AG08396 (cell line): ENCODE measurements at regions not wholly inside any gene's neighbourhood (a gene's known extent, or its start where the extent isn't known, plus 50 kb on each side); places are given as distances from the start of the nearest gene placed in this dataset.
"Not testable (repeated sequence)": the region's sequence is repeated elsewhere in the genome, so short reads cannot be mapped to it uniquely, and the experiment has no call there.

Experiments used
- DNase-seq: peaks from one replicate; pipeline ENCODE4 v3.0.0; 2012; ENCODE audit warnings: low spot score, mixed read lengths

- no peak for DNase-seq
Measured at GRCh38 chr10:130935128-130935439, 376.4 kb downstream of the TCERG1L start.

- no peak for DNase-seq
Measured at GRCh38 chr10:130935897-130936550, 375.5 kb downstream of the TCERG1L start.

DNA sequence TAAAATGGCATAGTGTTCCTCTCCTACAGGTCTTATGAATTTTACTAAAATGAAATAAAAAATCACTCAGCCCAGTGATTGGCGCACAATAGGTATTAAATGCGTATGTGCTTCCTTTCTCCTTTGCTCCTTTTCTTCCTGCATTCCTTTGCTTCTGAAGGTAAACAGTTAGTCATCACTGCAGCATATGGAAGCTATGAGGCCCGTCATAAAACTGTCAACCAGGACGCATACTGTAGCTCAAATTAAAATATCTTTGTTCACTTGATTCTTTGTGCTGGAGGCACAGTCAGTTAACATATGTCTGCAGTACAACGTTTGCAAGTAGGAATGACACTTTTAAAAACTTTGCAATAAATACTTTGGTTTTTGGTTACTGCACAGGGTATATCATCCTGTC lies 374.7 kb downstream of the TCERG1L start:
- no peak for DNase-seq

DNA sequence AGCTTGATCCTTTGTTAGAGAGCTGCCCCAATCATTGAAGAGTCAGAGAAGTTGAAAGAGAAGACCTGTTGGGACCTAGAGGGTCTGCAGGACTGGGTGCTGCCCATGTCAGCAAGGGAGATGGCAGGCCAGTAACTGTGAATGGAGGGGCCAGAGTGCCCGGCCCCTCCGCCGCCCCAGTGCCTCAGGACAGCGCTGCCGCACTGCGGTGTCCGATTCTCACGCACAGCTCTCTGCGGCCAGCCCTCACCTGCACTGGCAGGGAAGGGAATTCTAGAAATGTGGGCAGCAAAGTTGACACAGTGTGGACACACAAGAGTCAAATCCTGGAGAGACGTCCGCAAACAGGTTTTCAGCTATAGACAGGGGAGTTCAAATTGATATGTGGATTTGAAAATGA lies 373.5 kb downstream of the TCERG1L start:
- DNase-seq, result no peak

GRCh38 chr10:130938891-130939290 lies 372.6 kb downstream of the TCERG1L start:
- DNase-seq, result not testable (repeated sequence)

- DNase-seq, result no peak
Measured at GRCh38 chr10:130941886-130942285, 369.6 kb downstream of the TCERG1L start.

DNA sequence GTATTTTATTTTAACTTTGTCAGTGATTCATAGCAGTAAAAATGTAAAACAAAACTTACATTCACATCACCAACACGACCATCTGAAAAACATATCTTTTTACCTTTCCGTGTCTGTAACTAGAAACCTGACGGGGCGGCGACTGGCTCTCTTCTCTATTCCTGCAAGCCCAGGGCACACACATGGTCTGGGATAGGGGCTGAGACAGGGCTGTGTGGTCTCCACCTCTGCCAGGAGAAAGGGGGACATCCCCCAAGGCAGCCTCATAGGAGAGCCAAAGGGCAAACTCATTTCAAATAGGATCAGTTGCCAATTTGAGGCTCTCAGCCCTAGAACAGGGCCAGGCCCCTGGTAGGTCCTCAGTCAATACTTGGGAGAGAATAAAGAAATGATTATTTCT lies 359.4 kb downstream of the TCERG1L start:
- no peak for DNase-seq

- DNase-seq, result no peak
Measured at GRCh38 chr10:130954326-130954905, 357.1 kb downstream of the TCERG1L start.

- no peak for DNase-seq
Measured at GRCh38 chr10:130956251-130956650, 355.3 kb downstream of the TCERG1L start.

DNA sequence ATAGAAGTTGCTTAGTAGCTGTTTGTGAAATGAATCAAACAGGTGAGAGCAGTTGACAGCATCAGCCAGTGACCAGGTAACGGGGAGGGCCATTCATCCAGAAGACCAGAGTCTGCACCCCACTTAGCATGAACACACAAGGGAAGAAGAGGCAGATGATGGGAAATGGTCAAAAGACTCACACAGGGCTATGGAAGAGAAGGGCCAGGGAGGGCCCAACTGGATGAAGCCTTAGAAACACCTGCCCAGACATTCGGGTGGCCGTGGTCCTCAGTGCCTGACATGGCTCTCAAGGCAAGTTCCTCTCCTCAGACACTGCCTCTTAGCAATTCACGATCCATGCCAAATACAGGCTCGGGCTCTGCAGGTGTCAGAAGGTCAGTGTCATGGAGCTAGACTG lies 354.1 kb downstream of the TCERG1L start:
- no peak for DNase-seq

- DNase-seq, result no peak
Measured at GRCh38 chr10:130958003-130958402, 353.5 kb downstream of the TCERG1L start.

- no peak for DNase-seq
Measured at GRCh38 chr10:130958981-130959751, 352.4 kb downstream of the TCERG1L start.

GRCh38 chr10:130959752-130960195 lies 351.7 kb downstream of the TCERG1L start:
- DNase-seq, result no peak

- DNase-seq, result no peak
Measured at GRCh38 chr10:130960531-130960930, 351.0 kb downstream of the TCERG1L start.

DNA sequence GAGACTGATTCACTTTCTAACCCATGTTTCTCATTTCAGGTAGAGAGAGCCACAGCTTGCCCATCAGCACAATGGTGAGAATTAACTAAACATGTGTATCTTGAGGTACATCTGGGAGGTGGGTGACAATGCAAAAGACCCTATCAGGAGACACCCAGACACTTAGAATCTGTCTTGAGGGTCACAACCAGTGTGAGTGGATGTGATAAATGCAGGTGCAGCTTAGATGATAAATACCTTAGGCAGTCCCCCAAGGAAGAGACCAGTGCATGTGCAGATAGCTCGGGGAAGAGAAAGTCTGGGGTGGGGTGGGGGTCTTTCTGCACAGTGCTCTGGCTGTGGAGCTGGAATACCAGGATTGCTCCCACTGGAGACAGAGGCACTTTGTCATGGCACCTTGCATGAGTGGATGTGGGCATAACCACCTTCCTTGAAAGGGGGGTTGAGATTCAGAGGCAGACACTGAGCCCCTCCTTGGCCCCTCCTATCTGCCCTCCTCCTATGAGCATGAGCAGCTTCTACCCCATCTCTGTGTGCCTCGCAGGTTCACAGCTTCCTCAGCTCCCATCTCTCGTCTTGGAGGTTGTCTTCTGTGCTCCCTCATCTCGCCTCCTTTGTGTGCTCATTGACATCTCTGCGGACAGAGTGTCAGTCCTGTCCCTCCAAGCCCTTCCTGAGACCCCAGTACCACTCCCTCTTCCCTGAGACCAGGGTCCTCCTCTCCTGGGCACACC lies 349.8 kb downstream of the TCERG1L start:
- no peak for DNase-seq

GRCh38 chr10:130962240-130963051 lies 349.1 kb downstream of the TCERG1L start:
- DNase-seq, result no peak

GRCh38 chr10:130963052-130963393 lies 348.5 kb downstream of the TCERG1L start:
- no peak for DNase-seq

DNA sequence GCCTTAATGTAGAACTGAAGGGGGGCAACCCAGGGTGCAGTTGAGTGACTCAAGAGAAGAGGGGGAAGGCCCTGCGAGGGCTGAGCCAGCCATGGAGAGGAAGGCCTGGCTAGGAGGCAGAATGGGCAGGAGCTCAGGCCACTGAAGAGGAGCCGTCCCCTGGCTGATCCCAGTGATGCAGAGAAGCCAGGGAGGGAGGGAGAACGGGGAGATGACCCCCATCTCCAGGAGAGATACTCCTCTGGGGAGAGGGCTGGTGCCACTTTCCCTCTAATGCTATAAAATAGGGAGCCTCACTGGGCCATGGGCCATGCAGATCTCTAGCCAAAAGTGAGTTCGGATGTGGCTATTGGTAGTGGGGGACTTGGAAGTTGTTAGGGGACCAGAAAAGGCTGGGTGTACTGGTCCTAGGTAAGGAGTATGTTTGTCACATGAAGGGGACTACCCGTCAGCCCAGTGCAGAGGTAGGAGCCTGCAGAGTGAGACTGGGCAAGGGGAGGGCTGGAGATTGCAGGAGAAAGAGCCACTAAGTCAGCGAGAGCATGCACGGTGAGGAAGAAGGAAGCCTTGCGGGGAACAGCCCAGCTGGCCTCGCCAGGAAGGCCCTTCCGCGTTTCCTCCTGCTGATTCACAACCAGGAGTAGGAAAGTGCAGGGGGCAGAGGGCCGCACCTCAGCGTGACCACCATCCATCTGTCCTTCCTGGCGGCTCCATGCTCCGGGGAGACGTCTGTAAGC lies 347.6 kb downstream of the TCERG1L start:
- DNase-seq, result no peak

DNA sequence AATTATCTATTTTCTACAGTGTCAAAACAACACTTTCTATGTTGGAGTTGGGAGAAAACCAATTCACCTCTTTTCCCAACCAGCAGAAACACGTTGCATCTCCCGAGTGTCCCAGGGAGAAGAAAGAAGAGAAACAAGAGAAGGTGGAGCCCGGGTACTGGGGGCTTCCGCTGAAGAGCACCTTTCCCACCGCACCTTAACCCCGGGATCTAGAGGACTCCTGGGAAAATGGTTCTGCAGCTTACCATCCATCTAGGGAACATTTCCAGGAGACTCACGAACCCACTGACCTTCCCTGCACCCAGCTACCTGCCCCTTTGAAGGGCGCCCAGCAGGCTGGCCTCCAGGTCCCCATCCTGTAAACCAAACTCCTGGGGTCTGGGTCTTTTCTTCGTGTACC lies 346.8 kb downstream of the TCERG1L start:
- no peak for DNase-seq

- no peak for DNase-seq
Measured at GRCh38 chr10:130967161-130967560, 344.4 kb downstream of the TCERG1L start.

- DNase-seq, result no peak
Measured at GRCh38 chr10:130967784-130968183, 343.7 kb downstream of the TCERG1L start.
